IPS DF 6.9 (cell line): ENCODE measurements at regions not wholly inside any gene's neighbourhood (a gene's known extent, or its start where the extent isn't known, plus 50 kb on each side); places are given as distances from the start of the nearest gene placed in this dataset.

Source experiments
- DNase-seq: peaks from one replicate; pipeline ENCODE4 v3.0.0-alpha.2; 2013; ENCODE audit warnings: low read depth, low spot score
- H3K27ac ChIP-seq: one replicate; pipeline ENCODE4 v1.5.1; 2013; ENCODE audit warnings: low read length, control low read depth
- H3K27me3 ChIP-seq: 2 replicates; pipeline ENCODE4 v1.6.1; 2013; ENCODE audit warnings: mild to moderate bottlenecking, low read length; ENCODE audit not compliant: control insufficient read depth, insufficient read depth
- H3K36me3 ChIP-seq: 2 replicates; pipeline ENCODE4 v1.6.1; 2013; ENCODE audit warnings: low read length; ENCODE audit not compliant: control insufficient read depth, insufficient read depth
- H3K4me1 ChIP-seq: 2 replicates; pipeline ENCODE4 v1.6.1; 2013; ENCODE audit warnings: low read length; ENCODE audit not compliant: control insufficient read depth, insufficient read depth
- H3K4me3 ChIP-seq: 2 replicates; pipeline ENCODE4 v1.5.1; 2013; ENCODE audit warnings: mild to moderate bottlenecking, low read length
- H3K9me3 ChIP-seq: 2 replicates; pipeline ENCODE4 v1.6.1; 2013; ENCODE audit warnings: low read length, inconsistent platforms; ENCODE audit not compliant: control insufficient read depth, insufficient read depth
- WGBS: extraction: QIAGEN DNeasy Blood & Tissue Kit; methylation state at CpG from one replicate; pipeline ENCODE4 v1.1.7; 2013; ENCODE audit warnings: mixed read lengths, missing lambda C conversion rate; ENCODE audit not compliant: insufficient read length, insufficient coverage; 5-methylcytosine and 5-hydroxymethylcytosine counted together

DNA sequence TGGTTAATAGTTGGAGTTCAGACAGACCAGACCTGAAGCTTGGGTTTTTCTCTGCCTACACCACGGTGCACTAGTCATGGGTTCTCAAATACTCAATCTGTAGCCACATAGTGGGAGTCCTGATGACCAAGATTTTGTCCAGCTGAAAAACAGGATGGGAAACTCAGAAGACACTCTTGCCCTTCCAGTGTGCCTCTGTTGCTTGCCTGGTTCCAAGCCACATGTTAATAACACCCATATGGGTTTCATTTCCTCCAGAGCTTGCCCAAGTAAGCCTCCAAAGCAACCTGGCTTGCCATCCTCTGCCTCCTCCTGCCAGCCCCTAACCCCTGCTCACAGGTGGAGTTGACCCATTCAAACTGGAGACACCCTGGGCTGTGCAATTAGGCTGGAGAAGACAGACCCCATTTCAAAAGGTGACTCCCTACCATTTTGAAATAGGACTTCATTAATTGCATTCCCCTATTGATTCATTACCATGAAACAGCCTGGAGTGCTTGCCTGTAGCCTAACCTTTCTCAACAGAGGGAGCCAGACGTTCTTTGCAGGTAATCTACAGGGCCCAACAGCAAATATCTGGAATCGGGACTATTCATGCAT, 108.0 kb upstream of the HABP2 start:
- Histone ChIP-seq H3K27me3 (no peaks in the 10 kb centered on the region), H3K9me3 (no peaks in the 10 kb centered on the region), H3K4me3 (no peak overlapping the region), H3K36me3 (no peaks in the 10 kb centered on the region), H3K4me1 (no peaks in the 10 kb centered on the region), H3K27ac (no peak overlapping the region)
- WGBS: no CpG with 5 or more reads among the region's 3 CpGs
- no peak for DNase-seq

DNA sequence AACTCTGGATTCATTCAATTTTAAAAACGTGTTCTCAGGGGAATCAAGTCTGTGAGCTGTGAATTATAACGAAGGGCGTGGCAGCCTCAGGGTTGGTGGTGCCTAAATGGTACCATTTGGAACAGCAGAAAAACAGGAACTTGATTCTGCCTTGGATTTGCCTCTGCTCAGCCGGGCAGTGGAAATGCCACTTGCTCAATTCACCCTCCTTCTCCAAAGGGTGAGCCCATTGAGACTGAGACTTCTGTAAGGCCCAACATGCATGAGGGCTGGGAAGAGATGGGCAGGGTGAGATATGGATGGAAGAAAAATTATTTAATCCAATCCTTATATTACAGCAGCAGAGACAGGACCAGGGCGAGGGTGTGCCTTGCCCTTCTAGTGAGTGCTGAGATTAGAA, 107.1 kb upstream of the HABP2 start:
- DNase-seq: no peak

DNA sequence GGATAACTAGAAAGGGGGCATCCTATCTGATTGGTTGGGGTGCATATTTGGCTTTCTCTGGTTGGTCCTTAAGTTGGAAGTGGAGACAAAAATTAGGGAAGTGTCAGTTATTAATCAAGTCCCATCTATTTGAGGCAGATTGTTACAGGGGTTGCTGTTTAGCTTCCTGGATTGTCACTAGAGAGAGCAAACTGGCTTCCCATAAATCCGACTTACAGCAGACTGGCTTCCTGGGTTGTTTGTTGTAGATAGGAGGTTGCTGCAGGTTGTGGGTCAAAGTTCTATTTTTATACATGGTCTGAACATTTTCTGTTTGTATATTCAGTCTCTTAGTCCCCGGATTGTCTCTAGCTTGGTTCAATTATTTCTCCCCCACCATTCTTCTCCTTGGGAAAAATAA, 106.1 kb upstream of the HABP2 start:
- H3K9me3 ChIP-seq: no peaks in the 10 kb centered on the region
- no peak for DNase-seq
- no peak overlapping the region for H3K4me3 ChIP-seq
- H3K4me1 ChIP-seq: no peaks in the 10 kb centered on the region
- H3K27ac ChIP-seq: no peak overlapping the region
- no CpG with 5 or more reads among the region's 2 CpGs for WGBS
- H3K36me3 ChIP-seq: no peaks in the 10 kb centered on the region
- H3K27me3 ChIP-seq: no peaks in the 10 kb centered on the region

More for the DNA sequence above, 107.1 kb upstream of the HABP2 start:
- no peak overlapping the region for H3K27ac ChIP-seq
- no peak overlapping the region for H3K4me3 ChIP-seq
- no peaks in the 10 kb centered on the region for H3K4me1 ChIP-seq
- H3K9me3 ChIP-seq: no peaks in the 10 kb centered on the region
- no peaks in the 10 kb centered on the region for H3K36me3 ChIP-seq
- WGBS: no CpG with 5 or more reads among the region's 5 CpGs
- no peaks in the 10 kb centered on the region for H3K27me3 ChIP-seq

DNA sequence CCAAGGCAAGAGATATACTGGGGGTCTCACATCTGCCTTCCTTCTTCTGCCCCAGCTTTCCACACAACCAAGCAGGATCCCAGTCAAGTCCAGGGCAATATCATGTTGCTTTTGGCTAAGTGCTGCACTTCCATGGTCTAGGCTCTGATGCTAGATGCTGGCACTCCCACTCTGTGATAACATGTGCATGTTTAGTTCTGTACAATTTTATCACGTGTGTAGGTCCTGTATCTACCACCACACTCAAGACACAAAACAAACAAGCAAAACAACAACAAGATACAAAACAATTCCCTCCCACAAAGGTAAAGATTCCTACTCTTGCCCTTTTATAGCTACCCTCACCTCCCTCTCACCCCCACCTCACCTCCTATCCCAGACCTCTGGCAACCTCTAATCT, 105.6 kb upstream of the HABP2 start:
- no peak for DNase-seq
- Histone ChIP-seq H3K4me1 (no peaks in the 10 kb centered on the region), H3K27ac (no peak overlapping the region), H3K4me3 (no peak overlapping the region), H3K36me3 (no peaks in the 10 kb centered on the region), H3K27me3 (no peaks in the 10 kb centered on the region), H3K9me3 (no peaks in the 10 kb centered on the region)
- WGBS: no CpG with 5 or more reads among the region's 1 CpG

DNA sequence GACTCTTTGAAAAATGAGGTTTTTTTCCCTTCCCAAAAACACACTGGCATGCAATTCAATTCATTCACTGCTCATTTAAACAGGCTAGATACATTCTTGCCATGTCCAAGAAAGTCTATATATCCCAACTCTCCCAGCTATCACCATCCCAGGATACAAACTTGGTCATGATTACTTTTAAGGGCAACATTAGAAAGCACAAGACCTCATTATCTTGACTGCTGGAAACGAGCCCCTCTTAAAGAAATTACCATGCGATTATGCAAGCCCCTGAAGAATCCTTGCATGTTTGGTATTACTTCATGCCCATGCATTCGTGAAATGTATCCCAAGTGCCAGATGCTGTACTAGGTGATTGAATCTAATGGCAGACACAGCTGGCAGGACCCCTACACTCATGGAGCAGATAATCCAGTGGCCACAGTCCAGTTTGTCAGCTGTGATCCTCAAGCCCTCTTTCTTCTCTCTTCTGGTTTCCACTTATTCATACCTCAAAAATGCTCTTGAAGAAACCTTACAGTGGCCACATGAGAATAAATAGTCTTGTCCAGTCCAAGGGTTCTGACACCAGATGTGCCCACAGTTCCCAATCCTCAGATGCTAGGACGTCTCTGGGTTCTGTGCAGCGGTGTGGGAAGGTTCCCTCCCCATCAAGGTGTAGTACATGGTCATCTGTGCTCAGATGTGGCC, 103.7 kb upstream of the HABP2 start:
- H3K9me3 ChIP-seq: no peaks in the 10 kb centered on the region
- no peak overlapping the region for H3K4me3 ChIP-seq
- no peaks in the 10 kb centered on the region for H3K27me3 ChIP-seq
- DNase-seq: no peak
- WGBS: no CpG with 5 or more reads among the region's 5 CpGs
- no peak overlapping the region for H3K27ac ChIP-seq
- no peaks in the 10 kb centered on the region for H3K36me3 ChIP-seq
- no peaks in the 10 kb centered on the region for H3K4me1 ChIP-seq

DNA sequence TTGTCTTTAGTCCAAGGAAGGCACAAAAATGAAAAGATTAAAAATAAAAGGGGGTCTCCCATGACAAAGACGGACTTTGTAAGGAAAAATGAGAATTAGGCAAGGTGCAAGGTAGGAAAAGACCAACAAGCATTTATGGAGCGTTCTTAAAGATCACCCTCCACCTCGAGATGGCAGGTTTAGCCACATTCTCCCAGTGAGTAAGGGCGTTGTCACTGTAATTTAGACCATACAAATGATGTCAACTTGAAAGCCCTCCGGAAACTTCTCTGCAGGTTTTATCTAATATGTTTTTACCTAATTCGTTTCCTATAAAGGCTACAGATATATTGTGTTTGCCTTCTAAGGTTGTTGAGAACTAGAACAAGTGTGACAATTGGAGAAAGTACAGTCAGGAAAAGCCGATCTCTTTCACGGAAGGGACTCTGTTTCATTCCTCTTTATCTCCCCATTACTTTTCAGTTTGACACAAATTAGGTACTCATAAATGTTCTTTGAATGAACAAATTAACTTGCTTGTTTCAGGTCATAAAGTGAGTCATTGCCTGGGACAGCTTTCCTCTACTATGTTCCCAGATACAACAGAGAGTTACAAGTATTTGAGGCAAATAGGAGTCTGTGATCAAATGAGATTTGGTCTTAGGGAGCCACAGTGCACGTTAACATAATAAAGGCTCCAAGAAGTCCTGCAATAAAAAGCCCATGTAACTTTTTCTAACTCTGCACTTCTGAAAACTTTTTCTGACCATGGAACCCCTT, 102.6 kb upstream of the HABP2 start:
- no CpG with 5 or more reads among the region's 9 CpGs for WGBS
- Histone ChIP-seq H3K4me1 (no peaks in the 10 kb centered on the region), H3K9me3 (no peaks in the 10 kb centered on the region), H3K4me3 (no peak overlapping the region), H3K36me3 (no peaks in the 10 kb centered on the region), H3K27me3 (no peaks in the 10 kb centered on the region), H3K27ac (no peak overlapping the region)
- no peak for DNase-seq

DNA sequence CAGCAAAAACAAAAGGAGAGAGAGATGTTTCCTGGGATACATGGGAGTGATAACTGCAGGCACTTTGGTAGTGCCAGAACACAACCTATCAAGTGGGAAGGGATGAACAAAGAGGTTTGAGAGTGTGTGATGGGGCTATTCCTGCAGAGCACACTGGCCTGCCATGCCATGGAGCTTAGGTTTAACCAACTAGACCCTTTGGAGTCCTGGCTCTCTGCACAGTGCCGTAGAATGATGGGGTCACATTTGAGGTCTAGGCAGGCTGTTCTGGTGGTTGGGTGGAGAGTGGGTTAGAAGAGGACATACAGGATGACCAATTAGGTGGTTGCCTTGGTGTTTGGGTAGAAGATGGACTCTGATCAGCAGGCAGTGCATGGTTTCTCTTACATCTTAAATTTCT, 101.9 kb upstream of the HABP2 start:
- H3K4me3 ChIP-seq: no peak overlapping the region
- H3K27me3 ChIP-seq: no peaks in the 10 kb centered on the region
- H3K36me3 ChIP-seq: no peaks in the 10 kb centered on the region
- no CpG with 5 or more reads among the region's 1 CpG for WGBS
- no peak overlapping the region for H3K27ac ChIP-seq
- no peaks in the 10 kb centered on the region for H3K4me1 ChIP-seq
- no peaks in the 10 kb centered on the region for H3K9me3 ChIP-seq
- no peak for DNase-seq

DNA sequence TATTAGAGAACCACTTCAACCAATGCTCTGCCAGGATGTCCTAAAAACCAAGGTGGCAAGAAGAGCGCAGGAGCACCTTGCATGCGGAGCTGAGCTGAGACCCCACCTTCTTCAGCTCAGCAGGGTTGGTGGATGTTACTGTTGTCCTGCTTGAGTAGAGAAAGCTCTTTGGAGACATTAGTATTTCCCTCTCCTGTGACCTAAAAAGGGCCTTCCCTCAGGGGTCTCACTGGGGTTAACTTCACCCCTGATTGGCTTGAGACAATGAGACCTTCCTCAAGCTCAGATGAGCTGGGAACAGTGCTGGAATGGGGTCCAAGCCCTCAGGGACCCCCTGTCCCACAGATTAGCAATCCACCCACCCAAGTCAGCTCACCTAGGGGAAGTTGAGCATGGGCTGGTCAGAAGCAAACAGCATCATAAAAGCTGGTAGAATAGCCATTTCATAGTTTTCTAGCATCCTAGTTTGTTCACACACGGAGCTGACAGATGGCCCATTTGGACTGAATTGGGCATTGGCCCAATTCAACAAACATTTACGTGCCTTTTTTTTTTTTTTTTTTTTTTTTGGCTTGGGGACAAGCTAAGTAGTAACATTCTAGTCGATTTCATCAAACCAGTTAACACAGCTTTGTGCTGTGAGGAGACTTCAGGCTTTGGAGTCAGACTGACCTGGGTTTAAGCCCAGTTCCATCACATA, 100.6 kb upstream of the HABP2 start:
- Histone ChIP-seq H3K4me1 (no peaks in the 10 kb centered on the region), H3K27me3 (no peaks in the 10 kb centered on the region), H3K4me3 (no peak overlapping the region), H3K9me3 (no peaks in the 10 kb centered on the region), H3K36me3 (no peaks in the 10 kb centered on the region), H3K27ac (no peak overlapping the region)
- WGBS: no CpG with 5 or more reads among the region's 5 CpGs
- DNase-seq: no peak

DNA sequence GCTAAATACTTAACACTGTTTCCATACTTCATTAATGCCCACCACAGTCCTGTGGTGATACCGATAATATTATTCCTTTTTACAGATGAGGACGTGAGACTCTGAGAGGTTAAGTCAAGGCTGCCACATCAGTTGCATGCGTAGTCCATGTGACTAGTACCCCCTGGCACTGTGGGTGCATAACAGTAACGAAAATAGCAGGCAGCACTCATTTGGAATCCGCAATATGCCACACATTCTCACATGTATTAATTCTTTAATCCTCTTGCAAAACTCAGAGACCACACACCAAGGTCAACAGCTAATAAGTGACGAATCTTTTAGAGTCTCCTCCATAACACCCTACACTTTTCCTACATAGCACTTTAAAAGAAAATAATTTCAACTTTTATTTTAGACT, 99.5 kb upstream of the HABP2 start:
- no peak for DNase-seq
- Histone ChIP-seq H3K4me1 (no peaks in the 10 kb centered on the region), H3K27ac (no peak overlapping the region), H3K4me3 (no peak overlapping the region), H3K27me3 (no peaks in the 10 kb centered on the region), H3K36me3 (no peaks in the 10 kb centered on the region), H3K9me3 (no peaks in the 10 kb centered on the region)
- WGBS: no CpG with 5 or more reads among the region's 6 CpGs

DNA sequence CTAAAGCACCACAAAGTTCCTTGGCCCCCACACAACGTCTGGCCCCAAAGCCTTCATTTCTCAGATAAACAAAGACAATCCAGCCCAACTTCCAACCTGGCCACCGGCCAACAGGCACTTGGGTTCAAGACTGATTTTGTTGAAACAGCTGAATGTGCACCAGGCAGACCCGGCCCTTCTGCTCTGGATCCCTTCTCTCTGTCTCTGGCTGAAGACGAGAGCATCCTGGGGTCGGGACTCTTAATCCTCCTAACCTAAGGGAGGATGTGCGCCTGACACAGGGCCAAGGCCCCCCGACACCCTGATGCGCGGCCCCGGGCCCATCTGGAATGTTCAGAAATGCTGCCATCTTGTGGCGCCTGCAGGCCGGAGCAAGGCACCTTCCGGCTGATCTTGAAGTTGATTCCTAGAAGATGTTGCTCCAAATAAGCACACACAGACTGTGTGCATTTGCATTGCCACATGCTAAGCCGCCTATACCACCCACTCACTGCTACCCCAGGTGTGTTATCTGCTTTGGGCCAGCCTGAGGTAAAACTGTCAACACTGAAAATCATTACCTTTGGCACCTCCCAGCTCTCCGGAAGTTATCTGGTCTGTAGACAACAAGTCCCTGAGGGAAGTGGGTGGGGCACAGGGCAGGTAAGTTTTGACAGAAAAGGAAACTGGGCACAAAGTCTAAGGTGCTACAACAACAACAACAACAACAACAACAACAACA, 98.4 kb upstream of the HABP2 start:
- H3K4me3 ChIP-seq: no peak overlapping the region
- H3K4me1 ChIP-seq: no peaks in the 10 kb centered on the region
- no peaks in the 10 kb centered on the region for H3K27me3 ChIP-seq
- no peaks in the 10 kb centered on the region for H3K36me3 ChIP-seq
- WGBS: no CpG with 5 or more reads among the region's 15 CpGs
- H3K9me3 ChIP-seq: no peaks in the 10 kb centered on the region
- H3K27ac ChIP-seq: no peak overlapping the region
- DNase-seq: peak; percentile 27
